Choroid plexus epithelial cell (primary cell): ENCODE measurements at regions not wholly inside any gene's neighbourhood (a gene's known extent, or its start where the extent isn't known, plus 50 kb on each side); places are given as distances from the start of the nearest gene placed in this dataset.

Experiments
- DNase-seq: peaks from one replicate; pipeline ENCODE4 v3.0.0-alpha.2; 2010; ENCODE audit warnings: low read depth
- H3K4me3 ChIP-seq: 2 replicates; pipeline ENCODE4 v1.5.1; 2011; ENCODE audit warnings: low read depth, mild to moderate bottlenecking, control low read depth, low read length, moderate library complexity
- TF ChIP-seq, protein P1 (sequence below): conservative IDR thresholded peaks from 2 replicates; pipeline ENCODE4 v1.5.1; 2011; ENCODE audit warnings: low read depth, mild to moderate bottlenecking, control low read depth, inconsistent platforms, low read length, moderate library complexity

- TF ChIP-seq, protein P1, sequence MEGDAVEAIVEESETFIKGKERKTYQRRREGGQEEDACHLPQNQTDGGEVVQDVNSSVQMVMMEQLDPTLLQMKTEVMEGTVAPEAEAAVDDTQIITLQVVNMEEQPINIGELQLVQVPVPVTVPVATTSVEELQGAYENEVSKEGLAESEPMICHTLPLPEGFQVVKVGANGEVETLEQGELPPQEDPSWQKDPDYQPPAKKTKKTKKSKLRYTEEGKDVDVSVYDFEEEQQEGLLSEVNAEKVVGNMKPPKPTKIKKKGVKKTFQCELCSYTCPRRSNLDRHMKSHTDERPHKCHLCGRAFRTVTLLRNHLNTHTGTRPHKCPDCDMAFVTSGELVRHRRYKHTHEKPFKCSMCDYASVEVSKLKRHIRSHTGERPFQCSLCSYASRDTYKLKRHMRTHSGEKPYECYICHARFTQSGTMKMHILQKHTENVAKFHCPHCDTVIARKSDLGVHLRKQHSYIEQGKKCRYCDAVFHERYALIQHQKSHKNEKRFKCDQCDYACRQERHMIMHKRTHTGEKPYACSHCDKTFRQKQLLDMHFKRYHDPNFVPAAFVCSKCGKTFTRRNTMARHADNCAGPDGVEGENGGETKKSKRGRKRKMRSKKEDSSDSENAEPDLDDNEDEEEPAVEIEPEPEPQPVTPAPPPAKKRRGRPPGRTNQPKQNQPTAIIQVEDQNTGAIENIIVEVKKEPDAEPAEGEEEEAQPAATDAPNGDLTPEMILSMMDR: no peak
- no peak for DNase-seq
- no peak overlapping the region for H3K4me3 ChIP-seq
Measured at GRCh38 chr4:41856797-41857196, 78.4 kb upstream of the TMEM33 start.

- DNase-seq: peak; percentile 7
- TF ChIP-seq, protein P1: peak; percentile 37
- no peak overlapping the region for H3K4me3 ChIP-seq
Measured at GRCh38 chr4:41853973-41854372, 81.3 kb upstream of the TMEM33 start.

DNA sequence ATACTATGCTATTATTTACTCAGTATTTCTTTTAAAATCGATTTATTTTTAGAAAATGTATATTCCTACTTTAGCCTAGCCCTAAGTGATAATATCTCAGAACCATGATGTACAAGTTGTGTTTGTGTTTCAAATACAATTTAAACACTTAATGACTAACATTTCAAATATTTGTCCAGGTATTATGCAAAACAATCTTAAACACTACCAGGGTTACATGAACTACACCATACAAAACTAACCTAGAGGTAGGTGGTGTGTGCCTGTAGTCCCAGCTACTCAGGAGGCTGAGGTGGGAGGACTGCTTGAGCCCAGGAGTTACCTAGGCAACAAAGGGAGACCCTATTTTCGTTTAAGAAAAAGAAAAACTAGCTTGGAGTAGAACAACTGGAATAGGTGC is 83.0 kb upstream of the TMEM33 start:
- TF ChIP-seq, protein P1: no peak
- no peak for DNase-seq
- H3K4me3 ChIP-seq: no peak overlapping the region

DNA sequence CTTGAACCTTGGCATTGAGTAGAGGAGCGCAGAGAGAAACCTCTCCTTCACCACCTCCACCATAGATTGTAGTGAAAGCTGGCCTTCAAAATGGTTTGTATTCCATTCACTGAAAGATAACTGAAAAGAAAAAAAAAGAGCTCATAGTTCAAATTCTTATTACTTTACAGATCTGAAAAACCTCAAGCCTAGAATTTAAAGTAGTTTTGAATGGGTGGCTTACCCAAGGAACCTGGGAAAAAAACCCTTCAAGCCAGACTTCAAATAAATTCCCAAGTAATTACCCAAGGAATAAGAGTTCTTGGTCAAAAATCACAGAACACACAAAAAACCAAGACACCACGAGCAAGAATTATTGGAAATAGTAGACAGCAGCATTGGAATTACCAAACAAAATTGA is 83.6 kb upstream of the TMEM33 start:
- no peak for DNase-seq
- TF ChIP-seq, protein P1: no peak
- no peak overlapping the region for H3K4me3 ChIP-seq

GRCh38 chr4:41844327-41844726 is 90.9 kb upstream of the TMEM33 start:
- TF ChIP-seq, protein P1: no peak
- H3K4me3 ChIP-seq: no peak overlapping the region
- DNase-seq: no peak

- no peak for DNase-seq
- no peak overlapping the region for H3K4me3 ChIP-seq
- TF ChIP-seq, protein P1: no peak
Measured at GRCh38 chr4:41839916-41840854, 91.7 kb upstream of the PHOX2B start.

- DNase-seq: no peak
- TF ChIP-seq, protein P1: no peak
- H3K4me3 ChIP-seq: no peak overlapping the region
Measured at GRCh38 chr4:41838590-41838989, 90.1 kb upstream of the PHOX2B start.
